Jurkat, Clone E6-1 (cell line): ENCODE measurements at regions not wholly inside any gene's neighbourhood (a gene's known extent, or its start where the extent isn't known, plus 50 kb on each side); places are given as distances from the start of the nearest gene placed in this dataset.

Source experiments
- DNase-seq: peaks from one replicate; pipeline ENCODE4 v3.0.0-alpha.2; 2011; ENCODE audit warnings: low read depth, low spot score
- H3K4me3 ChIP-seq: 2 replicates; pipeline ENCODE4 v1.5.1; 2011; ENCODE audit warnings: mild to moderate bottlenecking, low read length, control low read depth, moderate library complexity

DNA sequence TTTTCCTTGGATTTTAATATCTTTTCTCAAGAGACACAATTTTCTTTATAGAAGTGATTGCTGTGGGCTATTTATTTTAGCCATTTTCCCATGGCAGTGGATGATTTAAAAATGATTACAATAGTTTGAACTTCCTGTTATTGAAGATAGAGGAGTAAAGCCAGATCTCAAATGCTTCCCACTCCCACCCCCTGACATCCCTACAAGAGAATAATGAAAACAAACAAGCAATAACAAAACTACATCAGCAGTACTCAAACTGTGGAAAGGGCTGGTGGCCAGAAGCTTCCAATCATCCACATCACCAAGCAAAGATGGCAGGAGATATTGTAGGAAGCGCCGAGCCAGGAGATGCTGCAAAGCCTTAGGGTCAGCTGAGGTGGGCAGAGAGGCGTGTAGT, 831.1 kb upstream of the NR2F2 start:
- no peak overlapping the region for H3K4me3 ChIP-seq
- DNase-seq: no peak

GRCh38 chr15:95501865-95502264, 828.6 kb upstream of the NR2F2 start:
- DNase-seq: no peak
- no peak overlapping the region for H3K4me3 ChIP-seq

- H3K4me3 ChIP-seq: no peak overlapping the region
- DNase-seq: no peak
These were observed 827.4 kb upstream of the NR2F2 start for GRCh38 chr15:95503107-95503506.

DNA sequence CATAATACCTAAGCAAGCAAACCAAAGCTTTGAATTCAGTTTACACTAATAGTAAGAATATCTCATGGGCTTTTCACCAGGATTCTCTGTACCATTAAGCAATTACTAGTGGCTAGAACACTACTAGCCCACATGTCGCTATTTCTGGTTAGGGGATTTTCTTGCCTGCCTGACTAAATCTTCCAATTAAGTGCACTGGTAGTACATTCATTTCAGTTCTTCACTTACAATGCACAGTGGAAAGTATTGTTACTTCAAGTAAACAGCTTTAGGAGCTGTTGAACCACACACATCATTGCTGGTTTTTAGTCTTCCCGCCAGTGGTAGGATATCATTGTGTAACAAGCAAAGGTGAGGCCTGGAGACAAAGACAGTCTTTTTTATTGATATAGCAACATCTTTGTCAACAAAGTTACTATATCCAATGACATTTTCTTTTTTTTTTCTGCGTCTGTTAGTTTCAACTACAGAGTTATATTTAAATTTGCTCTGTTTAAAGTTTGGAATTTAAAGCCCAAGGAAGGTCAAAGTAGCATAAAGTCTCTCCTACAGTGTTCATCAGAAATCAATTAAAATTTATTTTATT, 826.8 kb upstream of the NR2F2 start:
- DNase-seq: no peak
- H3K4me3 ChIP-seq: no peak overlapping the region

DNA sequence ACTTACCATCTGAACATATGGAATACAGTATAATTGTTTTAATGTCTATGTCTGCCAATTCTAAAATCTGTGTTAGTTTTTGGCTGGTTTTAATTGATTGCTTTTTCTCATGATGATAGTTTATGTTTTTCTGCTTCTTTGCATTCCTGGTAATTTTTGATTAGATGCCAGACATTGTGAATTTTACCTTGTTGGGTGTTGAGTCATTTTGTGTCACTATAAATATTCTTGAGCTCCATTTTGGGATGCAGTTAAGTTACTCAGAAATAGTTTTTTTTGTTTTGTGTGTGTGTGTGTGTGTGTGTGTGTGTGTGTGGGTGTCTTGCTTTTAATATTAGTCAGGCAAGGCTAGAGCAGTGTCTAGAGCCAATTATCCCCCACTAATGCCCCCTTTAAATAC, 818.8 kb upstream of the NR2F2 start:
- no peak for DNase-seq
- H3K4me3 ChIP-seq: no peak overlapping the region

- no peak overlapping the region for H3K4me3 ChIP-seq
- no peak for DNase-seq
These were observed 817.6 kb upstream of the NR2F2 start for GRCh38 chr15:95512906-95513305.

DNA sequence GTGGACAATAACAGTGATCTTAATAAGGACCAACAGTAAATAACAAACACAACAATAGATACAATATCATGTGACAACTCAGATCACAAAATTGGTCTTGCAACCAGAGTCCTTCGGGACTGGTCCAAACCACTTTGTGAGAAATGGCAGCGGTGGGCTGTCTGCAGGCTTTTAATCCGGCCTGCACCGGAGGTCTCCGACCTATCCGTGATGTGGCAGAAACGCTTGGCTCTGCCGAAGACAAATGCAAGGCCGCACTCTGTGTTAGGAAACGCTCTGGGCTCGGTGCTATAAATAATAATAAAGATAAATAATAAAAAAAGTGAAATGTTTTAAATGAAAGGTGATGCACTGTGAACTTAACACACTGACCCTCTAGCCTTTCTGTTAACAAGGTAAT, 810.6 kb upstream of the NR2F2 start:
- H3K4me3 ChIP-seq: no peak overlapping the region
- no peak for DNase-seq

DNA sequence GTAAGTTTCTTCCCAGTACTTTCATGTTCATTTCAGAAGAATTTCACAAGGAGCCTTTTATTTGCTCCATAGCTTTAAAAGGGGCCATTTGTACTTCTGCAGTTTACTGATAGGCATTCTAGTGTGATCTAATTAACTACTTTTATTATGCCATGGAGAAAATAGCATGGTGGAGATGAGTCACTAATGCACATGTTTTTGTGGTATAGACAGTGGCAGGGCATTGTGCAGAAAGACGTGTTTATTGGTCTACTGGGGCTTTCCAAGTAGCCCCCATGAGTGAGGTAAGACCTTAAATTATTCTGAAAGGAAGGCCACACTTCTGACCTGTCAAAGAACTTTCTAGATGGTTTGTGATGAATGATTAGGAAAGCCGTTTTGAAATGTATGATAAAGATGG, 810.0 kb upstream of the NR2F2 start:
- no peak for DNase-seq
- no peak overlapping the region for H3K4me3 ChIP-seq

- no peak for DNase-seq
- no peak overlapping the region for H3K4me3 ChIP-seq
These were observed 809.6 kb upstream of the NR2F2 start for GRCh38 chr15:95520922-95521321.

DNA sequence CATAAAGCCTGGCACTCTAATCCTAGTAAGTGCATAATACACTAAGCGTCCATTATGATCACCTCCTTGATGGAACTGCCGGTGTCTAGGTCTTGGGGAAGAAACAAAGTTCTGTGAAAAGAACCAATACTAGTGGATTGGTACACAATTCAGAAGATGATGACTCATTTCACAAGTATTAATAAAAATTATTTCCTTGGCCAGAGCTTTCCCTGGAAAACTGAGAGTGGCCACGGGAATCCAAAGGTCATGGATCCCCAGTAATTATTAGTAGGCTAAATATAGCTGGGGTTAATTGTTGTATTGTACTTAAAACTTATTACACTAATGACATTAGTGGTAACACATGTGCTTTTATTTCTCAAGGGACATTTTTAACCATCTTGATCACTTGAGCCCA, 808.0 kb upstream of the NR2F2 start:
- DNase-seq: no peak
- H3K4me3 ChIP-seq: no peak overlapping the region

DNA sequence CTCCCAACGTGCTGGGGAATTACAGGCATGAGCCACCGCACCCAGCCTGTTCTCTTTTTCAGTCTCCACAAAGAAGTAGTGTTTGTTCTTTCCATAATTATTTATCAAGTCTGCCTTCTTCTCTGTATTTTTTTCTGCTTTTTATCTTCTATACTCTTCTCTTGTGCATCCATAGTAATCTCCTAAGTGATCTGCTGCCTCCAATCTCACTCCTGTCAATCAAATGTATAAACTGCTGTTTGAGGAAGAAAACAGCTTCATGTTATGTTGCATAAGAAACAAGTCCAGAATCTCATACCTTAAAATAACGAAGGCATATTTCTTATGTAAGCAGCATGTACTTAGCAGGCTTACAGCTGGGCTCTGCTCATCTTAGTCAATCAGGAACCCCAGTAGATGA, 801.6 kb upstream of the NR2F2 start:
- DNase-seq: no peak
- no peak overlapping the region for H3K4me3 ChIP-seq

GRCh38 chr15:95536638-95537037, 793.9 kb upstream of the NR2F2 start:
- no peak overlapping the region for H3K4me3 ChIP-seq
- DNase-seq: no peak

DNA sequence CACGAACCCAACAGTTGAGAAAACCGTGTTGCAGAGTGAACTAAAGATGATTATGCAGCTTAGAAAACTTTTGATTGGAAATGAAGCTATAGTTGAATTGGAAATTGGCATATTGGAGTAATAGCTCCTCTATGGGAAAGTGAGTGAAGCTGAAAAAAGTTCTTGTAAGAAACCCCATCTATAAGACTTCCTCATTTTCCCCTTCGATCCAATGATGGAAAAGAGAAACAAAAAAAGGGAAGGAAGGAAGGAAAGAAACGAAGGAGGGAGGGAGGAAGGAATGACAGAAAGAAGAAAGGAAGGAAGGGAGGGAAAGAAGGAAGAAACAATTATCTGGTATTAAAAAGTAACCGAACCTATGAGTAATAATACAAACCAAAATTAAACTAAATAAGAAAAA, 791.8 kb upstream of the NR2F2 start:
- no peak overlapping the region for H3K4me3 ChIP-seq
- DNase-seq: no peak

DNA sequence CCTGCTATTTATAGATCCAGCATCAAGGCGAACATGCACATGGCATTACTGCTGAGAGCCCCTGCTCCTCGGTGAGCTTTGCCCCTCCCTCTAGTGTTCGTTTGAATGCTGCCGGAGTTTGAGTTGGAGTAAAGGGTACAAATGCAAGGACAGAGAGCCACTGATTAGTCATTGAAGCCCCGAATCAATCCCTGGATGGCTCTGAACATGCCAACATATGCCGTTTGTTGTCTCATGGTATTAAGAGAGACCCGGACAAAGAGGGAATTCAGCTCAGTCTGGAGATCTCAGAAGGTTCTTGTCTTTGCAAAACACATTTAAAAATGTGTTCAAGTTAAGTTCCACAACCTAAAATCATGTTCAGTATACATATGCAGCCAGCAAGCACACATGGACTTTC, 789.2 kb upstream of the NR2F2 start:
- no peak overlapping the region for H3K4me3 ChIP-seq
- DNase-seq: no peak

DNA sequence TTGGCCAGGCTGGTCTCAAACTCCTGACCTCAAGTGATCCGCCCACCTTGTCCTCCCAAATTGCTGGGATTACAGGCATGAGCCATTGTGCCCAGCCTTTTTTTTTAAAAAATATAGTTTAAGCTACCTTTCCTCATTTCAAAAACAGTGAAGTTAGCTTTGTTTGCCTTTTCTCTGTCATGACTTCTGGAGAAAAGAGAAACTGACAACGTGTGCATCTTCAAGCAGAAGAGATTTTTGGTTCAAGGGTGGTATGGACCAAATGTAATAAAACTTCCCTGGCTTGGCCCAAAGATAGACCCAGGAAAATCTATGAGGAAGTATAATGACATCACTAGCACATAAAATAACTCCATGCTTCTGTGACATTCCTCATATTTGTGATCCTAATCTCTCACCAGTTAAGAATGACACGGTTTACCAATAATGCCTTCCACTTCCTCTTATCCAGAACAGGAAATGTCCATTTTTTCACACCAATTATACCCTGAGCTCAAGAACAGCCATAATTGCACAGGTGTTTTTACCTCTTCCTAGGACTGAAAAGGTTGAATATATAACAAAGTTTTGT, 781.2 kb upstream of the NR2F2 start:
- no peak overlapping the region for H3K4me3 ChIP-seq

DNA sequence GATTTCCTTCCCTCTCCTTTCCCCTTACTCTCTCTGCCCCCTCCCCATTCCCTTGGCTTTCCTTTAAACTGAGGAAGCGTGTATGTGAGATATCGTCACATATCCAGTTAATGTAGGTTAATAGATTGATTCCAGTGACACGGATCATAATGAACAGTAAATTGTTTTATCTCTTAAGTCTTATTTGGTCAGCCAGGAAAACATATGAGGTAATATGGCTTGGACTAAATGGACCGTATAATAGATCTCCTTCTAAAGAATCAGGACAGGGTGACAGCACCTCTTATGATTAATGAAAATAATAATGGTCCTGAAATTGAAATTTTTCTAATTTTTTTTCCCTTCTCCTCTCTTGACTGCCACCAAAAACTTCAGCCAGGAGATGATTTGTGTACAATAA, 779.8 kb upstream of the NR2F2 start:
- no peak for DNase-seq
- H3K4me3 ChIP-seq: no peak overlapping the region

More for the DNA sequence above, 781.2 kb upstream of the NR2F2 start:
- DNase-seq: no peak

GRCh38 chr15:95556225-95556624, 774.3 kb upstream of the NR2F2 start:
- no peak for DNase-seq
- no peak overlapping the region for H3K4me3 ChIP-seq

GRCh38 chr15:95556866-95557225, 773.7 kb upstream of the NR2F2 start:
- DNase-seq: no peak
- no peak overlapping the region for H3K4me3 ChIP-seq

DNA sequence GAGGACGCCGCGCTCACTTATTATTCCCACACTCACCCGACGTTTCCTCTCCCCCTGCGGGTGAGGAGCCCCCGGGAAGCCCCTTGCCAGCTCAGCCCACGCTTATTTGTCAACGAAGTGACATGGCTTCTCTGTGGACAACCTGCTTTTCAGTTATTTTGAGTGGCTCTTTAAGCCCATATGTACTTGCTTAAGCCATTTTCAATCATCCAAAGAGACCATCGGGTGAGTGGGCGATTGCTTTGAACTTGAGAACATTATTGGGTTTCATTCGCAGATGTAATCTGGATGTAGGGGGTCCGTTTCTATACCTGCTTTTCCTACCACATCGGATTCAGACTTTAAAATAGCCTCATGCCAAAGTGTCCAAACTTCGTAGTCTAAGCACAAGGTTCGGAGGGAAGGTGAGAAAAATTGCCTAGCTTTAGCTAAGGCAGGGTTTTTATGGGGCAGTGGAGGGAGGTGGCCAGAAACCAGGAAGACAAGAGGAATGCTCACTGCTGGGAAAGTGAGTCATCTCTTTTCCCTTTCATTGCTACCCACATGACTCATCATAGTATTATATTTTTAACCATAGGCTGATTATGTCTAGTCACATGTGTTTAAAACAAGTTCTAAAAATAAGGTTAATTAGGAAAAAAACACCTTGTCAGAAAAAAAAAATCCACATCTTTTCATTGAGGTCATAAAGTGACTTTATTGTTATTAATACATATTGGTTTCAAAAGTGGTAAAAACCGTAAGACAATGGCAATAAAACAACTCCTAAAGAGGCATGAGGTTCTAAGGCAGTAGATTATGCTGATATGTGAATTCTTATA, 773.1 kb upstream of the NR2F2 start:
- H3K4me3 ChIP-seq: no peak overlapping the region
- no peak for DNase-seq

- no peak overlapping the region for H3K4me3 ChIP-seq
- DNase-seq: no peak
These were observed 772.4 kb upstream of the NR2F2 start for GRCh38 chr15:95558131-95558530.

DNA sequence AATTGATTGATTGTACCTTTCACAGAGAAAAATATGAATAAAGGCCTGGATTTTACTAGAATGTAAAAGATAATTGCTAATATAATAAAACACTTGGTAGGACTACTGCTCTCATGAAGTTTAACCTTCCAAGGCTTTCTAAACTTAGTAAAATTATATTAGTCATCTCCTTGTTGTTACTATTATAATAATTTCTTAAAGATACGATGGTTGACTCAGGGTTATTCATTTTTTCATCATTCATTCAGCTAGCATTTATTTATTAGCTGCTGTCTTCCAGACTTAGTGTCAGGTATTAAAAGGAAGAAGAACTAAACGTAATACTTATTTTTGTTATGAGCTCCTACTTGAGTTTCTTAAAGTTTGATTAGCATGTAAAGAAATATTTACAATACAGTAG, 771.6 kb upstream of the NR2F2 start:
- no peak overlapping the region for H3K4me3 ChIP-seq
- no peak for DNase-seq
